H9 (cell line): ENCODE measurements at regions not wholly inside any gene's neighbourhood (a gene's known extent, or its start where the extent isn't known, plus 50 kb on each side); places are given as distances from the start of the nearest gene placed in this dataset.

Source experiments
- DNase-seq: peaks from one replicate; pipeline ENCODE4 v3.0.0-alpha.2; 2017
- H2AFZ ChIP-seq: one replicate; pipeline ENCODE4 v1.6.1; 2013; ENCODE audit warnings: mild to moderate bottlenecking, low read length, control low read depth, moderate library complexity
- H2AK5ac ChIP-seq: 2 replicates; pipeline ENCODE4 v1.6.1; 2013; ENCODE audit warnings: low read length, control low read depth, mixed read lengths; ENCODE audit not compliant: insufficient read length
- H2BK120ac ChIP-seq: one replicate; pipeline ENCODE4 v1.6.1; 2013; ENCODE audit warnings: low read depth, mild to moderate bottlenecking, low read length, control low read depth, inconsistent platforms; ENCODE audit not compliant: poor library complexity, severe bottlenecking
- H2BK12ac ChIP-seq: 2 replicates; pipeline ENCODE4 v1.6.1; 2013; ENCODE audit warnings: low read length, control low read depth, mixed read lengths, low read depth; ENCODE audit not compliant: insufficient read length
- H2BK15ac ChIP-seq: 2 replicates; pipeline ENCODE4 v1.6.1; 2013; ENCODE audit warnings: low read depth, low read length, control low read depth
- H2BK20ac ChIP-seq: one replicate; pipeline ENCODE4 v1.6.1; 2013; ENCODE audit warnings: low read depth, mild to moderate bottlenecking, low read length, control low read depth, inconsistent platforms; ENCODE audit not compliant: poor library complexity, severe bottlenecking
- H2BK5ac ChIP-seq: 2 replicates; pipeline ENCODE4 v1.6.1; 2013; ENCODE audit warnings: low read length, control low read depth, mixed read lengths; ENCODE audit not compliant: insufficient read length
- H3K14ac ChIP-seq: 2 replicates; pipeline ENCODE4 v1.6.1; 2013; ENCODE audit warnings: low read length, control low read depth; ENCODE audit not compliant: insufficient read depth
- H3K18ac ChIP-seq: 2 replicates; pipeline ENCODE4 v1.6.1; 2013; ENCODE audit warnings: low read depth, mild to moderate bottlenecking, mixed read lengths, low read length, control low read depth; ENCODE audit not compliant: insufficient read length
- H3K23ac ChIP-seq: 2 replicates; pipeline ENCODE4 v1.6.1; 2013; ENCODE audit warnings: low read length, control low read depth, mixed read lengths, low read depth; ENCODE audit not compliant: insufficient read length
- H3K23me2 ChIP-seq: 2 replicates; pipeline ENCODE4 v1.6.1; 2013; ENCODE audit warnings: low read depth, mild to moderate bottlenecking, mixed read lengths, low read length, control low read depth; ENCODE audit not compliant: insufficient read length, poor library complexity, severe bottlenecking
- H3K27ac ChIP-seq: 2 replicates; pipeline ENCODE4 v1.5.1; 2013; ENCODE audit warnings: low read length, control low read depth, mixed read lengths, low read depth; ENCODE audit not compliant: insufficient read length
- H3K27me3 ChIP-seq: 2 replicates; pipeline ENCODE4 v1.6.1; 2013; ENCODE audit warnings: low read length, control low read depth, inconsistent platforms; ENCODE audit not compliant: insufficient read depth
- H3K4ac ChIP-seq: 2 replicates; pipeline ENCODE4 v1.6.1; 2013; ENCODE audit warnings: low read depth, mild to moderate bottlenecking, control low read depth, inconsistent platforms, low read length, moderate library complexity
- H3K4me1 ChIP-seq: 2 replicates; pipeline ENCODE4 v1.6.1; 2013; ENCODE audit warnings: low read length, control low read depth, inconsistent platforms; ENCODE audit not compliant: insufficient read depth
- H3K4me2 ChIP-seq: 2 replicates; pipeline ENCODE4 v1.6.1; 2013; ENCODE audit warnings: low read length, control low read depth, mixed read lengths; ENCODE audit not compliant: insufficient read length, insufficient read depth
- H3K56ac ChIP-seq: 2 replicates; pipeline ENCODE4 v1.6.1; 2013; ENCODE audit warnings: low read depth, mild to moderate bottlenecking, mixed read lengths, low read length, control low read depth; ENCODE audit not compliant: insufficient read length
- H3K79me1 ChIP-seq: 2 replicates; pipeline ENCODE4 v1.6.1; 2013; ENCODE audit warnings: low read depth, mild to moderate bottlenecking, moderate library complexity, low read length, control low read depth, inconsistent platforms; ENCODE audit not compliant: insufficient read depth, poor library complexity, severe bottlenecking
- H3K79me2 ChIP-seq: 2 replicates; pipeline ENCODE4 v1.6.1; 2013; ENCODE audit warnings: low read length, control low read depth, inconsistent platforms; ENCODE audit not compliant: insufficient read depth
- H3K9ac ChIP-seq: 2 replicates; pipeline ENCODE4 v1.6.1; 2013; ENCODE audit warnings: low read length, control low read depth, mixed read lengths; ENCODE audit not compliant: insufficient read length; ENCODE audit errors: extremely low read depth
- H3K9me3 ChIP-seq: one replicate; pipeline ENCODE4 v1.6.1; 2013; ENCODE audit warnings: low read depth, low read length, inconsistent platforms; ENCODE audit not compliant: control insufficient read depth
- H3T11ph ChIP-seq: one replicate; pipeline ENCODE4 v1.6.1; 2013; ENCODE audit warnings: mild to moderate bottlenecking, low read length, control low read depth, inconsistent platforms
- H4K20me1 ChIP-seq: one replicate; pipeline ENCODE4 v1.6.1; 2013; ENCODE audit not compliant: control insufficient read depth, insufficient read length, insufficient read depth
- H4K5ac ChIP-seq: 2 replicates; pipeline ENCODE4 v1.6.1; 2013; ENCODE audit warnings: low read depth, mild to moderate bottlenecking, mixed read lengths, low read length, control low read depth; ENCODE audit not compliant: insufficient read length
- H4K8ac ChIP-seq: replicated peaks from 2 replicates; pipeline ENCODE4 v1.6.1; 2013; ENCODE audit warnings: low read length, control low read depth, mixed read lengths, low read depth; ENCODE audit not compliant: insufficient read length
- H4K91ac ChIP-seq: 2 replicates; pipeline ENCODE4 v1.6.1; 2013; ENCODE audit warnings: low read depth, mild to moderate bottlenecking, moderate library complexity, mixed read lengths, low read length, control low read depth; ENCODE audit not compliant: insufficient read length
- H3K27ac Mint-ChIP-seq, 3 experiments: 2 replicates in 2 of 3; 3 replicates in 1 of 3; pipeline ENCODE4 v1.8.0; 2020 to 2021; ENCODE audit warnings: mixed read lengths in 3 of 3, mild to moderate bottlenecking in 1 of 3, moderate library complexity in 1 of 3
- H3K27me3 Mint-ChIP-seq: 2 replicates; pipeline ENCODE4 v1.8.0; 2021; ENCODE audit warnings: low read depth, mild to moderate bottlenecking, moderate library complexity, mixed read lengths
- H3K36me3 Mint-ChIP-seq, 3 experiments: 2 replicates in 2 of 3; 3 replicates in 1 of 3; pipeline ENCODE4 v1.8.0; 2020 to 2021; ENCODE audit warnings: low read depth in 3 of 3, mixed read lengths in 3 of 3; ENCODE audit not compliant: insufficient read depth in 1 of 3
- H3K4me1 Mint-ChIP-seq, 2 experiments: 2 replicates each; pipeline ENCODE4 v1.8.0; 2020; ENCODE audit warnings: mixed read lengths in 2 of 2
- H3K4me3 Mint-ChIP-seq, 2 experiments: 2 replicates in 1 of 2; 3 replicates in 1 of 2; pipeline ENCODE4 v1.8.0; 2020 to 2021; ENCODE audit warnings: mild to moderate bottlenecking in 2 of 2, mixed read lengths in 2 of 2, moderate library complexity in 1 of 2
- H3K9me3 Mint-ChIP-seq, 2 experiments: 2 replicates in 1 of 2; 3 replicates in 1 of 2; pipeline ENCODE4 v1.8.0; 2020; ENCODE audit warnings: mild to moderate bottlenecking in 2 of 2, mixed read lengths in 2 of 2, moderate library complexity in 1 of 2
- CTCF ChIP-seq: fragments of 200-600 bp; sonication (generic); conservative IDR thresholded peaks from 3 replicates; pipeline ENCODE4 v1.8.0; 2021; ENCODE audit warnings: antibody characterized with exemption, mild to moderate bottlenecking
- WGBS: extraction: QIAGEN DNeasy Blood & Tissue Kit; methylation state at CpG from one replicate; pipeline ENCODE4 v1.1.7; 2013; ENCODE audit warnings: missing lambda C conversion rate, low lambda C conversion rate, mixed read lengths; ENCODE audit not compliant: insufficient read length; ENCODE audit errors: extremely low coverage; 5-methylcytosine and 5-hydroxymethylcytosine counted together

DNA sequence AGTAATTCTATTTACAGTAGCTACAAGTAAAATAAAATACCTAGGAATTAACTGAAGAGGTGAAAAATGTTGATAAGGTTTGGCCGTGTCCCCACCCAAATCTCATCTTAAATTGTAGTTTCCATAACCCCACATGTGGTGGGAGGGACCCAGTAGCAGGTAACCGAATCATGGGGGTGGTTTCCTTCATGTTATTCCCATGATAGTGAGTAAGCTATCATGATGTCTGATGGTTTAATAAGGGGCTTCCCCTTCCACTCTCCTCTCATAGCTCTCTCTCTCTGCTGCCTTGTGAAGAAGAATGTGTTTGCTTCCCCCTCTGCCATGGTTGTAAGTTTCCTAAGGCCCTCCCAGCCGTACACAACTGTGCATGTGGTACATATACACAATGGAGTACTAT, 1170.7 kb downstream of the BCL11B start:
- DNase-seq: no peak
- Histone ChIP-seq H4K5ac (no peak overlapping the region), H4K91ac (no peak overlapping the region), H3K27ac (no peak overlapping the region), H3K4me1 (no peaks in the 10 kb centered on the region), H3T11ph (no peak overlapping the region), H3K4ac (no peak overlapping the region), H2AK5ac (no peak overlapping the region), H3K9ac (no peak overlapping the region), H2AFZ (no peak overlapping the region), H3K56ac (no peak overlapping the region), H3K4me2 (no peak overlapping the region), H2BK5ac (no peak overlapping the region), H2BK15ac (no peak overlapping the region), H2BK12ac (no peak overlapping the region), H3K27me3 (no peaks in the 10 kb centered on the region), H3K9me3 (no peaks in the 10 kb centered on the region), H3K79me2 (no peaks in the 10 kb centered on the region), H4K8ac (no peak overlapping the region), H3K14ac (no peak overlapping the region), H4K20me1 (no peaks in the 10 kb centered on the region), H3K18ac (no peak overlapping the region), H3K23ac (no peak overlapping the region), H3K23me2 (no peaks in the 10 kb centered on the region), H2BK20ac (no peak overlapping the region), H3K79me1 (no peaks in the 10 kb centered on the region), H2BK120ac (no peak overlapping the region)
- Mint-ChIP-seq H3K4me1 (no peaks in the 10 kb centered on the region), H3K9me3 (peaks cover 0 to 2% of the 10 kb centered on the region in 2 experiments; a peak in 2 of 5 replicates), H3K27me3 (no peaks in the 10 kb centered on the region; the same call in none of the 2 replicates), H3K36me3 (no peaks in the 10 kb centered on the region; a peak in 1 of 7 replicates), H3K27ac (no peak overlapping the region), H3K4me3 (no peak overlapping the region)
- no peak for TF ChIP-seq CTCF
- WGBS: no CpG with 5 or more reads among the region's 3 CpGs
